Keratinocyte (primary cell): ENCODE measurements at regions not wholly inside any gene's neighbourhood (a gene's known extent, or its start where the extent isn't known, plus 50 kb on each side); places are given as distances from the start of the nearest gene placed in this dataset.

Source experiments
- DNase-seq: peaks from one replicate; pipeline ENCODE4 v3.0.0-alpha.2; 2011; ENCODE audit warnings: low read depth, missing footprints, low spot score
- FAIRE-seq: peaks from 2 replicates; lab custom pipeline; 2011; peaks lifted over from hg19 to GRCh38; lab: Jason Lieb, UNC
- H2AFZ ChIP-seq: 2 replicates; pipeline ENCODE4 v1.6.0; 2012; ENCODE audit warnings: low read length, control low read depth, inconsistent platforms; ENCODE audit not compliant: control insufficient read depth
- H3K27ac ChIP-seq: 2 replicates; pipeline ENCODE4 v1.5.1; 2011; ENCODE audit warnings: low read length; ENCODE audit not compliant: control insufficient read depth, insufficient read depth
- H3K27me3 ChIP-seq: 3 replicates; pipeline ENCODE4 v1.6.0; 2011; ENCODE audit warnings: low read length; ENCODE audit not compliant: control insufficient read depth, insufficient read depth; ENCODE audit errors: extremely low read depth
- H3K36me3 ChIP-seq, 2 experiments: 2 replicates in 1 of 2; 3 replicates in 1 of 2; pipeline ENCODE4 v1.5.1; 2011; ENCODE audit warnings: low read length in 2 of 2, mild to moderate bottlenecking in 1 of 2; ENCODE audit not compliant: control insufficient read depth in 2 of 2, insufficient read depth in 2 of 2; ENCODE audit errors: extremely low read depth in 1 of 2
- H3K4me1 ChIP-seq: 3 replicates; pipeline ENCODE4 v1.5.1; 2011; ENCODE audit warnings: low read length; ENCODE audit not compliant: control insufficient read depth, insufficient read depth; ENCODE audit errors: extremely low read depth
- H3K4me2 ChIP-seq: 3 replicates; pipeline ENCODE4 v1.6.0; 2011; ENCODE audit warnings: low read depth, low read length; ENCODE audit not compliant: control insufficient read depth, insufficient read depth; ENCODE audit errors: extremely low read depth
- H3K4me3 ChIP-seq, 3 experiments: fragments of 200-600 bp in 1 of 3; sonication (generic) in 1 of 3; 2 replicates in 2 of 3; 3 replicates in 1 of 3; pipeline ENCODE4 v1.5.1; 2011 to 2016; ENCODE audit warnings: low read length in 3 of 3, mild to moderate bottlenecking in 3 of 3, control low read depth in 2 of 3, inconsistent platforms in 1 of 3, low read depth in 1 of 3, mixed read lengths in 1 of 3, mixed run types in 1 of 3, moderate library complexity in 1 of 3; ENCODE audit not compliant: control insufficient read depth in 2 of 3, insufficient read depth in 2 of 3; ENCODE audit errors: extremely low read depth in 1 of 3
- H3K79me2 ChIP-seq: 2 replicates; pipeline ENCODE4 v1.6.0; 2012; ENCODE audit warnings: low read length; ENCODE audit not compliant: control insufficient read depth, insufficient read depth
- H3K9ac ChIP-seq: 3 replicates; pipeline ENCODE4 v1.6.0; 2011; ENCODE audit warnings: low read length; ENCODE audit not compliant: control insufficient read depth, insufficient read depth; ENCODE audit errors: extremely low read depth
- H3K9me1 ChIP-seq: 3 replicates; pipeline ENCODE4 v1.6.0; 2011; ENCODE audit warnings: low read length; ENCODE audit not compliant: control insufficient read depth, insufficient read depth; ENCODE audit errors: extremely low read depth
- H3K9me3 ChIP-seq: 2 replicates; pipeline ENCODE4 v1.5.1; 2012; ENCODE audit warnings: low read depth, low read length; ENCODE audit not compliant: control insufficient read depth
- H4K20me1 ChIP-seq: 3 replicates; pipeline ENCODE4 v1.6.0; 2011; ENCODE audit warnings: low read length; ENCODE audit not compliant: control insufficient read depth, insufficient read depth; ENCODE audit errors: extremely low read depth
- EZH2 ChIP-seq: IDR thresholded peaks from one replicate; pipeline ENCODE4 v1.6.1; 2012; ENCODE audit warnings: inconsistent platforms, mild to moderate bottlenecking, low read length, moderate library complexity
- dilution Hi-C: fragments of 300-500 bp; cut with MboI; formaldehyde crosslinking; loops from one replicate; pipeline ENCODE4 v1.7.0; 2020; ENCODE audit warnings: low sequenced_read_pairs; ENCODE audit not compliant: extremely low pct_ligation_motif_present
- TF ChIP-seq, protein P1 (sequence below), 3 experiments: IDR thresholded peaks in 1 of 3; conservative IDR thresholded peaks in 1 of 3; optimal IDR thresholded peaks in 1 of 3; 2 replicates in 2 of 3; 3 replicates in 1 of 3; pipeline versions ENCODE3 to v1.5.1; 2011; ENCODE audit warnings: low read length in 3 of 3, mild to moderate bottlenecking in 3 of 3, moderate library complexity in 2 of 3, control low read depth in 1 of 3, inconsistent platforms in 1 of 3; ENCODE audit not compliant: insufficient read depth in 2 of 3; ENCODE audit errors: extremely low read depth in 1 of 3

DNA sequence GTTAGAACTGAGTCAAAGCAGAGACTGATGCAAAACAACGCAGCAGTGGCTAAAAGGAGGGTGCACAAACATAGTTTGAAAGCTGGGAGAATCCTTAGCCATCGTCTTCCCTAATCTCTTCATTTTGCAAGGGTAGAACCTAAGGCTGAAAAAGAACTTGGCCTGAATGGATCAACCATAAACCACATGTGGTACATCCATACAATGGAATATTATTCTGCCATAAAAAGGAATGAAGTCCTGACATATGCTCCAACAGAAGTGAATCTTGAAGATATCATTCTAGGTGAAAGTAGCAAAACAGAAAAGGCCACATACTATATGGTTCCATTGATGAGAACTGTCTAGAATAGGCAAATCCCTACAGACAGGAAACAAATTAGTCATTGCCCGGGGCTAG lies 330.3 kb upstream of the NPVF start:
- DNase-seq (no peak), FAIRE-seq (no peak)
- TF ChIP-seq, protein P1, sequence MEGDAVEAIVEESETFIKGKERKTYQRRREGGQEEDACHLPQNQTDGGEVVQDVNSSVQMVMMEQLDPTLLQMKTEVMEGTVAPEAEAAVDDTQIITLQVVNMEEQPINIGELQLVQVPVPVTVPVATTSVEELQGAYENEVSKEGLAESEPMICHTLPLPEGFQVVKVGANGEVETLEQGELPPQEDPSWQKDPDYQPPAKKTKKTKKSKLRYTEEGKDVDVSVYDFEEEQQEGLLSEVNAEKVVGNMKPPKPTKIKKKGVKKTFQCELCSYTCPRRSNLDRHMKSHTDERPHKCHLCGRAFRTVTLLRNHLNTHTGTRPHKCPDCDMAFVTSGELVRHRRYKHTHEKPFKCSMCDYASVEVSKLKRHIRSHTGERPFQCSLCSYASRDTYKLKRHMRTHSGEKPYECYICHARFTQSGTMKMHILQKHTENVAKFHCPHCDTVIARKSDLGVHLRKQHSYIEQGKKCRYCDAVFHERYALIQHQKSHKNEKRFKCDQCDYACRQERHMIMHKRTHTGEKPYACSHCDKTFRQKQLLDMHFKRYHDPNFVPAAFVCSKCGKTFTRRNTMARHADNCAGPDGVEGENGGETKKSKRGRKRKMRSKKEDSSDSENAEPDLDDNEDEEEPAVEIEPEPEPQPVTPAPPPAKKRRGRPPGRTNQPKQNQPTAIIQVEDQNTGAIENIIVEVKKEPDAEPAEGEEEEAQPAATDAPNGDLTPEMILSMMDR (optimal IDR thresholded peaks at IDR 0.05 in 1 of 3, IDR thresholded peaks at IDR 0.05 in 1 of 3, conservative IDR thresholded peaks at IDR 0.05 in 1 of 3; ENCODE audit: extremely low read depth in 1 of 3, insufficient read depth in 2 of 3, low read length in 3 of 3): no peak
- TF ChIP-seq EZH2: no peak
- Histone ChIP-seq H3K36me3 (no peaks in the 10 kb centered on the region), H3K4me1 (no peaks in the 10 kb centered on the region), H3K4me3 (no peak overlapping the region), H3K9me3 (no peaks in the 10 kb centered on the region), H4K20me1 (no peaks in the 10 kb centered on the region), H3K27me3 (no peaks in the 10 kb centered on the region), H3K9me1 (no peaks in the 10 kb centered on the region), H3K79me2 (no peaks in the 10 kb centered on the region), H3K9ac (no peak overlapping the region), H3K4me2 (no peak overlapping the region), H3K27ac (no peak overlapping the region), H2AFZ (no peak overlapping the region)
- dilution Hi-C loops: no loop called here

DNA sequence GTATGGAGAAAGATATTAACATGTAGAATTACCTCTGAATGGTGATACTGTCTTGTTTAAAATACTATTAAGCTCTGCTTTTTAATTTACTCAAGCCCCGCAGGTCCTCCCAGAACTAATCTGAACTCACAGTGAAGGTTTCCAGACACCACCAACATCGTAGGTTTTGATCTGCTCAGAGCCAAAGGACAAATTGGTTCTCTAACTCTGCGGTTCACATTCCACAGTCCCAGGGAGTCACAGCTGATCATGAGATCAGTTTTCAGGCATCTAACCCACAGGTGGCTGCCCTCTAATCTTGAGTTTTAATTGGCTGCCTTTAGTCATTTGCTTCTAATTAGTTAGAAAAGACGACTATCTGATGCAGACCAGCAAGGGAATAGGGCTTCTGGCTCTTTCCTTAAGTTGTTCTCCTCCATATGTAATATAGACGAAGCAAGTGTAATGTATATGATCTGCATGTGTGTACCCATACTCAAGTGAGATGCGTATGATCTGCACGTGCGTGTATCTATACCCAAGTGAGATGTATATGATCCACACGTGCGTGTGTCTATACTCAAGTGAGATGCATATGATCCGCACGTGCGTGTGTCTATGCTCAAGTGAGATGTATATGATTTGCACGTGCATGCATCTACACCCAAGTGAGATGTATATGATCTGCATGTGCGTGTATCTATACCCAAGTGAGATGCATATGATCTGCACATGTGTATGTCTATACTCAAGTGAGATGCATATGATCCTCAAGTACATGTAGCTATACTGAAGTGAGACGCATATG lies 331.5 kb upstream of the NPVF start:
- no peak for TF ChIP-seq EZH2
- TF ChIP-seq, protein P1 (optimal IDR thresholded peaks at IDR 0.05 in 1 of 3, IDR thresholded peaks at IDR 0.05 in 1 of 3, conservative IDR thresholded peaks at IDR 0.05 in 1 of 3; ENCODE audit: extremely low read depth in 1 of 3, insufficient read depth in 2 of 3, low read length in 3 of 3): no peak
- no peaks in the 10 kb centered on the region for H3K27me3 ChIP-seq
- H3K4me3 ChIP-seq: no peak overlapping the region
- H2AFZ ChIP-seq: no peak overlapping the region
- H3K9me1 ChIP-seq: no peaks in the 10 kb centered on the region
- DNase-seq: no peak
- no peak overlapping the region for H3K9ac ChIP-seq
- H3K9me3 ChIP-seq: no peaks in the 10 kb centered on the region
- no peaks in the 10 kb centered on the region for H4K20me1 ChIP-seq
- dilution Hi-C loops: no loop called here
- H3K27ac ChIP-seq: no peak overlapping the region
- no peak overlapping the region for H3K4me2 ChIP-seq
- no peaks in the 10 kb centered on the region for H3K4me1 ChIP-seq
- no peaks in the 10 kb centered on the region for H3K79me2 ChIP-seq
- no peaks in the 10 kb centered on the region for H3K36me3 ChIP-seq
- no peak for FAIRE-seq
